ENCODE measurements at regions not wholly inside any gene's neighbourhood (a gene's known extent, or its start where the extent isn't known, plus 50 kb on each side); places are given as distances from the start of the nearest gene placed in this dataset.

- TF ChIP-seq CTCF (conservative IDR thresholded peaks at IDR 0.05; ENCODE audit: low read depth in 2 of 2) (no peak), STAT1 (IDR thresholded peaks at IDR 0.05; ENCODE audit: unreplicated experiment) (no peak), EZH2phosphoT487 (IDR thresholded peaks at IDR 0.05; ENCODE audit: unreplicated experiment) (no peak), EZH2 (IDR thresholded peaks at IDR 0.05; ENCODE audit: low read depth, unreplicated experiment) (no peak), REST (IDR thresholded peaks at IDR 0.05; ENCODE audit: unreplicated experiment) (no peak), POLR2AphosphoS5 (IDR thresholded peaks at IDR 0.05; ENCODE audit: low read depth) (no peak), ETS1 (IDR thresholded peaks at IDR 0.05) (no peak), ZNF462 (CRISPR knock-in tag; IDR thresholded peaks at IDR 0.05) (no peak), ZNF331 (CRISPR knock-in tag; IDR thresholded peaks at IDR 0.05; ENCODE audit: low read depth) (no peak)
Measured at GRCh38 chr11:70760416-70761020, 362.2 kb downstream of the CTTN start.

Measured in GM23338 (cell line).